Mesenchymal stem cell (in vitro differentiated cells and primary cell): ENCODE measurements at regions not wholly inside any gene's neighbourhood (a gene's known extent, or its start where the extent isn't known, plus 50 kb on each side); places are given as distances from the start of the nearest gene placed in this dataset.

Experiments
- DNase-seq: peaks from one replicate; pipeline ENCODE4 v3.0.0-alpha.2; 2013
- H2AFZ ChIP-seq: one replicate; pipeline ENCODE4 v1.6.1; 2013; ENCODE audit warnings: low read depth, mild to moderate bottlenecking, control low read depth, inconsistent platforms, low read length, moderate library complexity
- H2AK5ac ChIP-seq: 2 replicates; pipeline ENCODE4 v1.6.1; 2013; ENCODE audit warnings: low read length, moderate library complexity, mild to moderate bottlenecking, inconsistent platforms; ENCODE audit not compliant: severe bottlenecking
- H2BK120ac ChIP-seq: one replicate; pipeline ENCODE4 v1.6.1; 2013; ENCODE audit warnings: low read depth, mild to moderate bottlenecking, inconsistent platforms, low read length, moderate library complexity
- H2BK12ac ChIP-seq, 2 experiments: one replicate each; pipeline ENCODE4 v1.6.1; 2013; ENCODE audit warnings: inconsistent platforms in 2 of 2, low read length in 2 of 2, mild to moderate bottlenecking in 2 of 2, moderate library complexity in 2 of 2, control low read depth in 1 of 2
- H2BK15ac ChIP-seq: one replicate; pipeline ENCODE4 v1.6.1; 2013; ENCODE audit warnings: mild to moderate bottlenecking, low read depth, inconsistent platforms; ENCODE audit not compliant: poor library complexity, severe bottlenecking
- H2BK5ac ChIP-seq: 2 replicates; pipeline ENCODE4 v1.6.1; 2013; ENCODE audit warnings: low read depth, mild to moderate bottlenecking, low read length, control low read depth, inconsistent platforms; ENCODE audit not compliant: poor library complexity, severe bottlenecking
- H3K14ac ChIP-seq, 2 experiments: one replicate each; pipeline ENCODE4 v1.6.1; 2013; ENCODE audit warnings: inconsistent platforms in 2 of 2, low read length in 2 of 2, control low read depth in 1 of 2, mild to moderate bottlenecking in 1 of 2, moderate library complexity in 1 of 2
- H3K18ac ChIP-seq, 2 experiments: one replicate each; pipeline ENCODE4 v1.6.1; 2013; ENCODE audit warnings: inconsistent platforms in 2 of 2, low read length in 2 of 2, control low read depth in 1 of 2, low read depth in 1 of 2, mild to moderate bottlenecking in 1 of 2
- H3K23ac ChIP-seq, 2 experiments: one replicate each; pipeline ENCODE4 v1.6.1; 2013; ENCODE audit warnings: inconsistent platforms in 2 of 2, low read length in 2 of 2, mild to moderate bottlenecking in 2 of 2, moderate library complexity in 2 of 2, control low read depth in 1 of 2
- H3K27ac ChIP-seq: 2 replicates; pipeline ENCODE4 v1.5.1; 2013; ENCODE audit warnings: mild to moderate bottlenecking, moderate library complexity, low read length, control low read depth, inconsistent platforms; ENCODE audit not compliant: poor library complexity, severe bottlenecking
- H3K27me3 ChIP-seq, 2 experiments: 2 replicates each; pipeline versions ENCODE4 v1.6.1 to v1.7.0; 2013; ENCODE audit warnings: low read length in 2 of 2, mild to moderate bottlenecking in 2 of 2, moderate library complexity in 2 of 2, control low read depth in 1 of 2, inconsistent platforms in 1 of 2; ENCODE audit not compliant: control insufficient read depth in 1 of 2, insufficient read depth in 1 of 2
- H3K36me3 ChIP-seq, 2 experiments: 2 replicates each; pipeline versions ENCODE4 v1.6.1 to v1.7.0; 2013; ENCODE audit warnings: low read length in 2 of 2, control low read depth in 1 of 2, inconsistent platforms in 1 of 2, low read depth in 1 of 2, mild to moderate bottlenecking in 1 of 2; ENCODE audit not compliant: insufficient read depth in 2 of 2, control insufficient read depth in 1 of 2
- H3K4ac ChIP-seq, 2 experiments: one replicate each; pipeline ENCODE4 v1.6.1; 2013; ENCODE audit warnings: inconsistent platforms in 2 of 2, low read length in 2 of 2, mild to moderate bottlenecking in 2 of 2, moderate library complexity in 2 of 2, control low read depth in 1 of 2, low read depth in 1 of 2
- H3K4me1 ChIP-seq: 2 replicates; pipeline ENCODE4 v1.6.1; 2013; ENCODE audit warnings: low read depth, low read length, control low read depth; ENCODE audit not compliant: control insufficient read depth, insufficient read depth
- H3K4me2 ChIP-seq: 2 replicates; pipeline ENCODE4 v1.6.1; 2013; ENCODE audit warnings: low read length, mild to moderate bottlenecking, inconsistent platforms; ENCODE audit not compliant: poor library complexity, severe bottlenecking
- H3K4me3 ChIP-seq, 2 experiments: 2 replicates each; pipeline versions ENCODE4 v1.5.1 to v1.7.0; 2013; ENCODE audit warnings: low read length in 2 of 2, mild to moderate bottlenecking in 2 of 2, control low read depth in 1 of 2, low read depth in 1 of 2; ENCODE audit not compliant: insufficient read depth in 1 of 2
- H3K79me1 ChIP-seq: replicated peaks from 2 replicates; pipeline ENCODE4 v1.6.1; 2013; ENCODE audit warnings: mild to moderate bottlenecking, control low read depth, low read length, inconsistent platforms; ENCODE audit not compliant: poor library complexity, severe bottlenecking
- H3K9ac ChIP-seq: 2 replicates; pipeline ENCODE4 v1.7.0; 2013; ENCODE audit warnings: mild to moderate bottlenecking, low read length, moderate library complexity
- H3K9me3 ChIP-seq: 2 replicates; pipeline ENCODE4 v1.7.0; 2013; ENCODE audit warnings: mild to moderate bottlenecking, low read length; ENCODE audit not compliant: control insufficient read depth
- H4K8ac ChIP-seq: one replicate; pipeline ENCODE4 v1.6.1; 2013; ENCODE audit warnings: inconsistent platforms, mild to moderate bottlenecking, low read length, moderate library complexity
- H4K91ac ChIP-seq: one replicate; pipeline ENCODE4 v1.6.1; 2013; ENCODE audit warnings: mild to moderate bottlenecking, low read length, inconsistent platforms
- WGBS: methylation state at CpG from one replicate; pipeline ENCODE4 v1.1.7; 2013; ENCODE audit warnings: mixed read lengths; 5-methylcytosine and 5-hydroxymethylcytosine counted together

DNA sequence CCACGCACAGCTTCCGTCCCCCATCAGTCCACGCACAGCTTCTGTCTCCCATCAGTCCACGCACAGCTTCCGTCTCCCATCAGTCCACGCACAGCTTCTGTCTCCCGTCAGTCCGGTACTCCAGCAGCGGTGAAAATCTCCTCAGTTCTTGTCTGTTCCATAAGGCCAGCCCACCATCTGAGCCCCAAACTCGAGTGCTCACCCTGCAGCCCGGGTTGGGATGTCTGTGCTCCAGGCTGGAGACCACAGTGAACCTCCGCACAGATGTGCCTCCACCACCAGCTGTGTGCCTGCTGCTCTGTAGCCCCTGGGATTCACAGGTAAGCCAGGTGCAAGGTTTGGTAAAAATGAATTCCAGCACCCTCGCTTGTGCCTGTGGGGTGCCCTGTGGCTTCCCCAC, 258.6 kb downstream of the NPHP4 start:
- Histone ChIP-seq H2BK15ac (no peak overlapping the region), H2BK12ac (no peak overlapping the region), H3K18ac (no peak overlapping the region), H3K36me3 (no peaks in the 10 kb centered on the region), H3K9me3 (no peaks in the 10 kb centered on the region), H3K23ac (no peak overlapping the region), H2AK5ac (no peak overlapping the region), H2BK5ac (no peak overlapping the region), H3K9ac (no peak overlapping the region), H3K4me3 (no peak overlapping the region), H2AFZ (no peak overlapping the region), H2BK120ac (no peak overlapping the region), H3K4me1 (no peaks in the 10 kb centered on the region), H3K27ac (no peak overlapping the region), H3K4me2 (no peak overlapping the region), H3K4ac (no peak overlapping the region), H3K79me1 (no peaks in the 10 kb centered on the region), H4K91ac (no peak overlapping the region), H3K14ac (no peak overlapping the region), H3K27me3 (no peaks in the 10 kb centered on the region), H4K8ac (no peak overlapping the region)
- DNase-seq: no peak
- 84% methylated on average over 13 of the region's 13 CpGs for WGBS

DNA sequence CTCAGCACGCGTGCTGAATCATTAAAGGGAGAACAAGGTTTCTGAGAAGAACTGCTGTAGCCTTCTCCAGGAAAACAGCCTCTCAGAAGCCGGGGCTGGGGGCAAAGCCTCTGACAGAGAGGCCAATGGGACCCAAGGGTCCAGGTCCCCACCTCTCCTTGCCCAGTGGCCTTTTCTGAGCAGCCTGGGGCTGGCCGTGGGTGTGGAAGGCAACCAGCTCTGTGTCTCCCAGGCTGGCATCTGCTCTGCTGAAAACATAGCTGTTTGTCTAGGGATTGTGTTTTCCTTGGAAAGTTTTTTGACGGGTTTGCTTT, 261.2 kb downstream of the NPHP4 start:
- Histone ChIP-seq H2BK120ac (no peak overlapping the region), H3K9ac (no peak overlapping the region), H3K4ac (no peak overlapping the region), H3K9me3 (no peaks in the 10 kb centered on the region), H4K91ac (no peak overlapping the region), H3K27ac (no peak overlapping the region), H3K4me1 (no peaks in the 10 kb centered on the region), H3K4me3 (no peak overlapping the region), H3K4me2 (no peak overlapping the region), H3K36me3 (no peaks in the 10 kb centered on the region), H2BK15ac (no peak overlapping the region), H3K23ac (no peak overlapping the region), H2BK5ac (no peak overlapping the region), H2BK12ac (no peak overlapping the region), H3K14ac (no peak overlapping the region), H4K8ac (no peak overlapping the region), H2AK5ac (no peak overlapping the region), H2AFZ (no peak overlapping the region), H3K79me1 (no peaks in the 10 kb centered on the region), H3K27me3 (no peaks in the 10 kb centered on the region), H3K18ac (no peak overlapping the region)
- DNase-seq: no peak
- WGBS: 87% methylated on average over 5 of the region's 5 CpGs

DNA sequence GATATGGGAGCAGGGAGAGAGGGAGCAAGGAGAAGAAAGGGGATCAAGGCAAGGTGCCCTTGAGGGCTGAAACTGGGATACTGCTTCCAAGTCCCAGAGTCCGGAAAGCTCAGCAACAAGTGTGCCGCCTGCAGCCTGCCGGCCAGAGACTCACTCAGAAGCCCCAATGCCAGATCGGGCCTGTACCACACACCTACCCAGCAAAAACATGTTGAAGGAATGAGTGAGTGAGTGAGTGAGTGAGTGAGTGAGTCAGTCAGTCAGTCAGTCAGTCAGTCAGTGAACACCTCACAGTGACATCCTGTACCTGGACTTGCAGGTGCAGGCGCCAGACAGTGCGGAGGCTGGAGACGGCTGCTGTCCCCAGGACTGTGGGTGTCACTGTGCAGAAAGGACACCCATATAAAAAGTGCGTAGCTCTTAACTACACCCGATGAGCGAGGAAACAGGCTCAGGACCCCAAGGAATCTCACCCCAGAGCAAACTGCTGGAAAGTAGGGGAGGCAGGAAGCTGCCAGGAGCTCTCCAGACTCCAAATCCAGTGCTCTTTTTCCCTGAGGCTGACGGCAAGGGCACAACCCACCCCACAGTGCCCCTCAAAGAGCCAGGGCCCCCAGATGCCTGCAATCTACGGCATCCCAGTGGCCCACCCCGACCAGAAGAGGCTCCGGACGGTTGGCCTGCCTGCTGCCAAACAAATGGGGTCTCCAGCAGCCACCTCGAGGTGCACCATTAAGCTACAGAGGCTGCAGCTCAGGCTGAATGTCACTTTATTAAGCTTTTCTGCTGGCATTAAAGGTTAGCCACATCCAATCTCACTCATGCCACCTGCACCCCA, 261.7 kb downstream of the NPHP4 start:
- no peak overlapping the region for H3K27ac ChIP-seq
- no peaks in the 10 kb centered on the region for H3K27me3 ChIP-seq
- no peak overlapping the region for H3K23ac ChIP-seq
- no peak for DNase-seq
- H2AK5ac ChIP-seq: no peak overlapping the region
- H3K9ac ChIP-seq: no peak overlapping the region
- H2BK5ac ChIP-seq: no peak overlapping the region
- no peaks in the 10 kb centered on the region for H3K9me3 ChIP-seq
- no peak overlapping the region for H4K8ac ChIP-seq
- H3K4me3 ChIP-seq: no peak overlapping the region
- H3K4me2 ChIP-seq: no peak overlapping the region
- no peak overlapping the region for H2BK15ac ChIP-seq
- H2AFZ ChIP-seq: no peak overlapping the region
- H2BK12ac ChIP-seq: no peak overlapping the region
- 83% methylated on average over 15 of the region's 16 CpGs for WGBS
- H4K91ac ChIP-seq: no peak overlapping the region
- no peaks in the 10 kb centered on the region for H3K4me1 ChIP-seq
- H3K4ac ChIP-seq: no peak overlapping the region
- no peak overlapping the region for H2BK120ac ChIP-seq
- H3K14ac ChIP-seq: no peak overlapping the region
- no peaks in the 10 kb centered on the region for H3K79me1 ChIP-seq
- no peaks in the 10 kb centered on the region for H3K36me3 ChIP-seq
- H3K18ac ChIP-seq: no peak overlapping the region

DNA sequence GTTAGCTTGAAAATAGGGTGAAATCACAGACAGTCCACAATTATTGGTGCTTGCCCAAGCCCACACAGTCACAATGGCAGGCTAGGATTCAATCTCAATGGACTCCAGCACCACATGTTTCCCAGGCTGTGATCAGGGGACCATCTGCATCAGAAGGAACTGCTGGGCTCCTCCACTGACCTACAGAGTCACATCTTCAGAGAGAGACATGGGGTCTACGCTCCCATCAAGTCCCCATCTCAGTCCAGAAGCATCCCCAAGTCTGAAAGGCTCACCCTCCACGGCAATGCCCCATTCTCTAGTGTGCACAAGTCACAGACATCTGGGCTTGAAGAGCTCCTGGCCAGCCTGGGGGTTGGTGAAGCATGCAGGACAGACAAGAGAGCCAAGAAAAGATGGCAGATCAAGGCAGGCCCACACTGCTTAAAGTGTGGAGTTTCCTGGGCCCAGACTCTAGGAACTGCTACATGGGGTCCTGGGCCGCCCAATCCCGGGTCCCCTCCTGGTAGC, 262.5 kb downstream of the NPHP4 start:
- 64% methylated on average over 4 of the region's 4 CpGs for WGBS
- no peak overlapping the region for H2AK5ac ChIP-seq
- no peaks in the 10 kb centered on the region for H3K4me1 ChIP-seq
- no peaks in the 10 kb centered on the region for H3K27me3 ChIP-seq
- no peak overlapping the region for H3K14ac ChIP-seq
- no peak overlapping the region for H3K4me3 ChIP-seq
- no peak overlapping the region for H3K27ac ChIP-seq
- no peak overlapping the region for H2BK120ac ChIP-seq
- no peak overlapping the region for H2BK15ac ChIP-seq
- no peak overlapping the region for H3K23ac ChIP-seq
- no peak overlapping the region for H3K18ac ChIP-seq
- no peaks in the 10 kb centered on the region for H3K9me3 ChIP-seq
- H3K36me3 ChIP-seq: no peaks in the 10 kb centered on the region
- no peak overlapping the region for H3K4me2 ChIP-seq
- no peak overlapping the region for H2BK12ac ChIP-seq
- H3K79me1 ChIP-seq: no peaks in the 10 kb centered on the region
- no peak overlapping the region for H3K9ac ChIP-seq
- H2AFZ ChIP-seq: no peak overlapping the region
- H3K4ac ChIP-seq: no peak overlapping the region
- no peak overlapping the region for H4K91ac ChIP-seq
- no peak overlapping the region for H2BK5ac ChIP-seq
- no peak for DNase-seq
- no peak overlapping the region for H4K8ac ChIP-seq
